ENCODE measurements at regions not wholly inside any gene's neighbourhood (a gene's known extent, or its start where the extent isn't known, plus 50 kb on each side); places are given as distances from the start of the nearest gene placed in this dataset.

GRCh38 chr3:28057539-28057938 is 183.9 kb upstream of the CMC1 start:
- TF ChIP-seq CTCF (IDR thresholded peaks at IDR 0.05; ENCODE audit: low read depth, low read length, poor library complexity, severe bottlenecking) (no peak), EZH2phosphoT487 (IDR thresholded peaks at IDR 0.05; ENCODE audit: borderline replicate concordance, low read length) (no peak)

All from DOHH2 (cell line).